Esophagus muscularis mucosa (tissue), 4 donors: ENCODE measurements at regions not wholly inside any gene's neighbourhood (a gene's known extent, or its start where the extent isn't known, plus 50 kb on each side); places are given as distances from the start of the nearest gene placed in this dataset.

Experiments
- DNase-seq: peaks from one replicate; pipeline ENCODE4 v3.0.0-alpha.2; 2017; ENCODE audit errors: extremely low spot score
- H3K27ac ChIP-seq, 4 donors: fragments of 200-600 bp; sonication (generic); replicated peaks in 1 of 4; 1 replicate in 3 of 4; 2 replicates in 1 of 4; pipeline ENCODE4 v1.5.1; 2016 to 2019; ENCODE audit warnings: mild to moderate bottlenecking in 1 of 4
- H3K27me3 ChIP-seq, 4 donors: fragments of 200-600 bp; sonication (generic); one replicate each; pipeline versions ENCODE4 v1.5.1 to v1.6.0; 2016 to 2019
- H3K36me3 ChIP-seq, 4 donors: fragments of 200-600 bp; sonication (generic); one replicate each; pipeline ENCODE4 v1.5.1; 2016 to 2019
- H3K4me1 ChIP-seq, 4 donors: fragments of 200-600 bp; sonication (generic); one replicate each; pipeline ENCODE4 v1.5.1; 2016 to 2019
- H3K4me3 ChIP-seq, 4 donors: fragments of 200-600 bp; sonication (generic); 1 replicate in 2 of 4; 2 replicates in 2 of 4; pipeline ENCODE4 v1.5.1; 2016 to 2019; ENCODE audit warnings: mild to moderate bottlenecking in 4 of 4, moderate library complexity in 1 of 4
- H3K9me3 ChIP-seq, 4 donors: fragments of 200-600 bp; sonication (generic); 1 replicate in 3 of 4; 2 replicates in 1 of 4; pipeline ENCODE4 v1.5.1; 2016 to 2019
- CTCF ChIP-seq, 3 experiments: fragments of 200-600 bp in 2 of 3; fragments of 450-650 bp in 1 of 3; sonication (generic) in 2 of 3; IDR thresholded peaks; one replicate each; pipeline ENCODE4 v1.5.1; 2017 to 2019; ENCODE audit warnings: antibody characterized with exemption in 3 of 3, mild to moderate bottlenecking in 2 of 3, moderate library complexity in 1 of 3
- EP300 ChIP-seq: sonication (generic); formaldehyde crosslinking; IDR thresholded peaks from one replicate; pipeline ENCODE4 v1.6.1; 2017; ENCODE audit warnings: antibody characterized with exemption
- POLR2A ChIP-seq: fragments of 450-650 bp; IDR thresholded peaks from one replicate; pipeline ENCODE4 v1.6.1; 2017; ENCODE audit warnings: antibody characterized with exemption, moderate library complexity, mild to moderate bottlenecking, low read depth
- POLR2AphosphoS5 ChIP-seq, 2 donors: sonication (generic); formaldehyde crosslinking; IDR thresholded peaks; one replicate each; pipeline ENCODE4 v1.6.1; 2017; ENCODE audit warnings: antibody characterized with exemption in 2 of 2
- WGBS: methylation state at CpG from one replicate; pipeline ENCODE4 v1.1.5; 2018; 5-methylcytosine and 5-hydroxymethylcytosine counted together
- intact Hi-C: fragments of 100-400 bp; cut with DNase I; formaldehyde crosslinking; loops from one replicate; pipeline ENCODE4 v1.15.1; 2023

GRCh38 chr2:187709065-187709464, 154.8 kb upstream of the TFPI start:
- TF ChIP-seq CTCF (IDR thresholded peaks at IDR 0.05) (no peak), POLR2AphosphoS5 (IDR thresholded peaks at IDR 0.05) (no peak), EP300 (no peak), POLR2A (no peak)
- intact Hi-C loops = no loop called here
- H3K36me3 ChIP-seq = no peaks in the 10 kb centered on the region
- H3K27me3 ChIP-seq = no peaks in the 10 kb centered on the region
- 88% methylated on average over 2 of the region's 2 CpGs for WGBS
- no peaks in the 10 kb centered on the region for H3K9me3 ChIP-seq
- H3K27ac ChIP-seq = no peak overlapping the region
- H3K4me1 ChIP-seq = no peaks in the 10 kb centered on the region
- DNase-seq = no peak
- no peak overlapping the region for H3K4me3 ChIP-seq

GRCh38 chr2:187710791-187711521, 156.7 kb upstream of the TFPI start:
- TF ChIP-seq POLR2AphosphoS5 (IDR thresholded peaks at IDR 0.05) (no peak), EP300 (no peak), POLR2A (no peak), CTCF (IDR thresholded peaks at IDR 0.05) (no peak)

GRCh38 chr2:187715590-187715989, 161.4 kb upstream of the TFPI start:
- Histone ChIP-seq H3K27ac (no peak overlapping the region), H3K36me3 (no peaks in the 10 kb centered on the region), H3K9me3 (peaks cover 0 to under 1% (median 0%) of the 10 kb centered on the region in 4 donors), H3K27me3 (no peaks in the 10 kb centered on the region), H3K4me3 (no peak overlapping the region), H3K4me1 (no peaks in the 10 kb centered on the region)
- DNase-seq = no peak
- TF ChIP-seq CTCF (IDR thresholded peaks at IDR 0.05) (no peak), EP300 (no peak)
- intact Hi-C loops = no loop called here

More at GRCh38 chr2:187710791-187711521, 156.7 kb upstream of the TFPI start:
- Histone ChIP-seq H3K4me1 (no peaks in the 10 kb centered on the region), H3K27ac (no peak overlapping the region), H3K9me3 (no peaks in the 10 kb centered on the region), H3K36me3 (no peaks in the 10 kb centered on the region), H3K27me3 (no peaks in the 10 kb centered on the region), H3K4me3 (no peak overlapping the region)
- DNase-seq = no peak
- intact Hi-C loops = no loop called here

GRCh38 chr2:187716301-187716700, 162.1 kb upstream of the TFPI start:
- H3K27me3 ChIP-seq = no peaks in the 10 kb centered on the region
- peaks cover 0 to 5% (median 0%) of the 10 kb centered on the region in 4 donors for H3K9me3 ChIP-seq
- WGBS = 92% methylated on average over 3 of the region's 3 CpGs
- H3K4me1 ChIP-seq = no peaks in the 10 kb centered on the region
- intact Hi-C loops = no loop called here
- no peak overlapping the region for H3K4me3 ChIP-seq
- DNase-seq = no peak
- TF ChIP-seq CTCF (IDR thresholded peaks at IDR 0.05) (no peak), POLR2AphosphoS5 (IDR thresholded peaks at IDR 0.05) (no peak), POLR2A (no peak), EP300 (no peak)
- H3K27ac ChIP-seq = no peak overlapping the region
- no peaks in the 10 kb centered on the region for H3K36me3 ChIP-seq

- H3K36me3 ChIP-seq = no peaks in the 10 kb centered on the region
- no peak overlapping the region for H3K27ac ChIP-seq
- 55% methylated on average over 1 of the region's 1 CpG for WGBS
- H3K4me3 ChIP-seq = no peak overlapping the region
- DNase-seq = no peak
- H3K27me3 ChIP-seq = no peaks in the 10 kb centered on the region
- TF ChIP-seq CTCF (IDR thresholded peaks at IDR 0.05) (no peak), POLR2A (no peak), EP300 (no peak), POLR2AphosphoS5 (IDR thresholded peaks at IDR 0.05) (no peak)
- H3K9me3 ChIP-seq = peaks cover 0 to 5% (median 0%) of the 10 kb centered on the region in 4 donors
- no peaks in the 10 kb centered on the region for H3K4me1 ChIP-seq
- intact Hi-C loops = no loop called here
Observed at GRCh38 chr2:187718092-187718491, 163.9 kb upstream of the TFPI start.
